Activated CD8-positive, alpha-beta T cell treated with anti-CD3 and anti-CD28 coated beads, Interleukin-2, amount 10 ng/mL, durations not matched to agents 7 days and 5 days (primary cell): ENCODE measurements at regions not wholly inside any gene's neighbourhood (a gene's known extent, or its start where the extent isn't known, plus 50 kb on each side); places are given as distances from the start of the nearest gene placed in this dataset.

Source experiments
- ATAC-seq: fragments of 150-1000 bp; cut with Tn5 transposase; one replicate; pipeline ENCODE4 v1.10.0; 2021; ENCODE audit warnings: moderate library complexity
- CTCF ChIA-PET: fragments of 350-600 bp; sonication (Branson Sonifier 250); formaldehyde crosslinking; loops from one replicate; lab custom pipeline; 2021; ENCODE audit warnings: antibody characterized with exemption; lab: Charles Lee
- POLR2A ChIA-PET: fragments of 350-600 bp; sonication (Branson Sonifier 250); formaldehyde crosslinking; loops from one replicate; lab custom pipeline; 2021; ENCODE audit warnings: antibody characterized with exemption; lab: Charles Lee
- DNase-seq: peaks from one replicate; pipeline ENCODE4 v3.0.0-alpha.2; 2020
- H3K27ac Mint-ChIP-seq: one replicate; pipeline ENCODE4 v1.8.0; 2021; ENCODE audit warnings: mild to moderate bottlenecking, mixed read lengths
- H3K27me3 Mint-ChIP-seq: one replicate; pipeline ENCODE4 v1.8.0; 2021; ENCODE audit warnings: low read depth, mixed read lengths
- H3K36me3 Mint-ChIP-seq: one replicate; pipeline ENCODE4 v1.8.0; 2021; ENCODE audit warnings: low read depth, mixed read lengths
- H3K4me1 Mint-ChIP-seq: one replicate; pipeline ENCODE4 v1.8.0; 2021; ENCODE audit warnings: low read depth, mixed read lengths
- H3K4me3 Mint-ChIP-seq: one replicate; pipeline ENCODE4 v1.8.0; 2021; ENCODE audit warnings: mild to moderate bottlenecking, mixed read lengths
- H3K9me3 Mint-ChIP-seq: one replicate; pipeline ENCODE4 v1.8.0; 2022; ENCODE audit warnings: mixed read lengths; ENCODE audit not compliant: insufficient read depth

GRCh38 chr7:36781011-36781738 lies 56.9 kb upstream of the AOAH start:
- peaks cover 88% of the 10 kb centered on the region for H3K4me1 Mint-ChIP-seq
- peaks cover 45% of the 10 kb centered on the region for H3K36me3 Mint-ChIP-seq
- CTCF ChIA-PET, result interaction anchor here (1.1 to 1.4 kb wide), 3 partner anchors 28 to 110 kb away, joined by 3 to 4 read pairs (median 3); no protein-coding TSS in a partner anchor
- H3K27me3 Mint-ChIP-seq, result peaks cover 2% of the 10 kb centered on the region
- DNase-seq (peak; percentile 52), ATAC-seq (no peak)
- peaks cover 18% of the 10 kb centered on the region for H3K9me3 Mint-ChIP-seq
- H3K4me3 Mint-ChIP-seq, result peak overlapping the region; percentile 26
- POLR2A ChIA-PET, result no interaction called here
- H3K27ac Mint-ChIP-seq, result peak overlapping the region; percentile 88

GRCh38 chr7:36777855-36778254 lies 53.6 kb upstream of the AOAH start:
- peak overlapping the region; percentile 76 for H3K27ac Mint-ChIP-seq
- peaks cover 61% of the 10 kb centered on the region for H3K36me3 Mint-ChIP-seq
- DNase-seq (no peak), ATAC-seq (no peak)
- H3K4me3 Mint-ChIP-seq, result peak overlapping the region; percentile 39
- H3K27me3 Mint-ChIP-seq, result peaks cover 2% of the 10 kb centered on the region
- ChIA-PET CTCF (interaction anchor here (0.6 to 2.1 kb wide), 10 partner anchors 7 to 421 kb away, joined by 3 to 7 read pairs (median 4); no protein-coding TSS in a partner anchor), POLR2A (interaction anchor here (0.9 to 1.9 kb wide), 6 partner anchors 8 to 55 kb away, joined by 3 to 5 read pairs (median 3); no protein-coding TSS in a partner anchor)
- H3K4me1 Mint-ChIP-seq, result peaks cover 81% of the 10 kb centered on the region
- peaks cover 27% of the 10 kb centered on the region for H3K9me3 Mint-ChIP-seq

GRCh38 chr7:36777062-36777461 lies 52.8 kb upstream of the AOAH start:
- Mint-ChIP-seq H3K36me3 (peaks cover 62% of the 10 kb centered on the region), H3K27ac (peak overlapping the region; percentile 91)
- CTCF ChIA-PET, result interaction anchor here (1.1 to 2.3 kb wide), 7 partner anchors 8 to 289 kb away, joined by 3 to 9 read pairs (median 5); no protein-coding TSS in a partner anchor

GRCh38 chr7:36775676-36776075 lies 51.4 kb upstream of the AOAH start:
- Mint-ChIP-seq H3K4me3 (no peak overlapping the region), H3K27ac (peak overlapping the region; percentile 37), H3K4me1 (peaks cover 63% of the 10 kb centered on the region), H3K9me3 (peaks cover 27% of the 10 kb centered on the region), H3K36me3 (peaks cover 52% of the 10 kb centered on the region), H3K27me3 (peaks cover 2% of the 10 kb centered on the region)
- ChIA-PET POLR2A (no interaction called here), CTCF (interaction anchor here (1.0 to 2.3 kb wide), 4 partner anchors 12 to 288 kb away, joined by 4 to 9 read pairs (median 4); no protein-coding TSS in a partner anchor)
- DNase-seq (no peak), ATAC-seq (no peak)

More at GRCh38 chr7:36777062-36777461, 52.8 kb upstream of the AOAH start:
- POLR2A ChIA-PET, result interaction anchor here (0.9 to 1.9 kb wide), 9 partner anchors 9 to 56 kb away, joined by 3 to 5 read pairs (median 3); no protein-coding TSS in a partner anchor
- peaks cover 77% of the 10 kb centered on the region for H3K4me1 Mint-ChIP-seq
- peak overlapping the region; percentile 78 for H3K4me3 Mint-ChIP-seq
- ATAC-seq (peak; percentile 90), DNase-seq (peak; percentile 74)
- peaks cover 27% of the 10 kb centered on the region for H3K9me3 Mint-ChIP-seq
- H3K27me3 Mint-ChIP-seq, result peaks cover 2% of the 10 kb centered on the region

GRCh38 chr7:36775061-36775620 lies 50.8 kb upstream of the AOAH start:
- peaks cover 47% of the 10 kb centered on the region for H3K36me3 Mint-ChIP-seq
- ATAC-seq (no peak), DNase-seq (no peak)
- ChIA-PET POLR2A (interaction anchor here (0.6 kb wide), 1 partner anchor 72 kb away, joined by 3 read pairs; no protein-coding TSS in a partner anchor), CTCF (interaction anchor here (2.3 kb wide), 1 partner anchor 13 kb away, joined by 9 read pairs; no protein-coding TSS in a partner anchor)
- peaks cover 58% of the 10 kb centered on the region for H3K4me1 Mint-ChIP-seq
- H3K4me3 Mint-ChIP-seq, result no peak overlapping the region
- H3K9me3 Mint-ChIP-seq, result peaks cover 24% of the 10 kb centered on the region
- H3K27me3 Mint-ChIP-seq, result peaks cover 2% of the 10 kb centered on the region
- peak overlapping the region; percentile 39 for H3K27ac Mint-ChIP-seq
